ENCODE measurements at regions not wholly inside any gene's neighbourhood (a gene's known extent, or its start where the extent isn't known, plus 50 kb on each side); places are given as distances from the start of the nearest gene placed in this dataset.

DNA sequence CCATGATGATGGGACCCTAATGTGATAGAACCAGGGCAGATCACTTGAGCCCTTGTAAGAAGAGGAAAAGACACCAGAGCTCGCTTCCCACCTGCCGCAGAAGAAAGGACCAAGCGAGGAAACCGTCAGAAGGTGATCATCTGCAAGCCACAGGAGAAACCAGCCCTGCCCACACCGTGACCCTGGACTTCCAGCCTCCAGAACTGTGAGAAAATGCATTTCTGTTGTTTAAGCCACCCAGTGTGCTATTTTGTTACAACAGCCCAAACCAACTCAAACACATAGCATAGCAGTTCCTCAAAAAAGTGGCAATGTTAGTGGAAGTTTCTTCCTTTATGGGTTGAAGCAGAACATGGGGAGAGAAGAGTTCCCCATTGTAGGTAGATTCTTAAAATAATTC, 107.9 kb upstream of the BCL2L14 start:
- H3K4me3 Mint-ChIP-seq (ENCODE audit: unreplicated experiment): no peak overlapping the region
- no peaks in the 10 kb centered on the region for H3K4me1 Mint-ChIP-seq (ENCODE audit: low read depth, unreplicated experiment)
- TF ChIP-seq, protein P1, sequence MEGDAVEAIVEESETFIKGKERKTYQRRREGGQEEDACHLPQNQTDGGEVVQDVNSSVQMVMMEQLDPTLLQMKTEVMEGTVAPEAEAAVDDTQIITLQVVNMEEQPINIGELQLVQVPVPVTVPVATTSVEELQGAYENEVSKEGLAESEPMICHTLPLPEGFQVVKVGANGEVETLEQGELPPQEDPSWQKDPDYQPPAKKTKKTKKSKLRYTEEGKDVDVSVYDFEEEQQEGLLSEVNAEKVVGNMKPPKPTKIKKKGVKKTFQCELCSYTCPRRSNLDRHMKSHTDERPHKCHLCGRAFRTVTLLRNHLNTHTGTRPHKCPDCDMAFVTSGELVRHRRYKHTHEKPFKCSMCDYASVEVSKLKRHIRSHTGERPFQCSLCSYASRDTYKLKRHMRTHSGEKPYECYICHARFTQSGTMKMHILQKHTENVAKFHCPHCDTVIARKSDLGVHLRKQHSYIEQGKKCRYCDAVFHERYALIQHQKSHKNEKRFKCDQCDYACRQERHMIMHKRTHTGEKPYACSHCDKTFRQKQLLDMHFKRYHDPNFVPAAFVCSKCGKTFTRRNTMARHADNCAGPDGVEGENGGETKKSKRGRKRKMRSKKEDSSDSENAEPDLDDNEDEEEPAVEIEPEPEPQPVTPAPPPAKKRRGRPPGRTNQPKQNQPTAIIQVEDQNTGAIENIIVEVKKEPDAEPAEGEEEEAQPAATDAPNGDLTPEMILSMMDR (IDR thresholded peaks at IDR 0.05; ENCODE audit: partially characterized antibody, unreplicated experiment): no peak
- no peak for DNase-seq
- no peak overlapping the region for H3K27ac Mint-ChIP-seq (ENCODE audit: unreplicated experiment)
- H3K27me3 Mint-ChIP-seq (ENCODE audit: unreplicated experiment): peaks cover 2% of the 10 kb centered on the region
- peaks cover 5% of the 10 kb centered on the region for H3K36me3 Mint-ChIP-seq (ENCODE audit: unreplicated experiment)
- peaks cover 2% of the 10 kb centered on the region for H3K9me3 Mint-ChIP-seq (ENCODE audit: unreplicated experiment)

DNA sequence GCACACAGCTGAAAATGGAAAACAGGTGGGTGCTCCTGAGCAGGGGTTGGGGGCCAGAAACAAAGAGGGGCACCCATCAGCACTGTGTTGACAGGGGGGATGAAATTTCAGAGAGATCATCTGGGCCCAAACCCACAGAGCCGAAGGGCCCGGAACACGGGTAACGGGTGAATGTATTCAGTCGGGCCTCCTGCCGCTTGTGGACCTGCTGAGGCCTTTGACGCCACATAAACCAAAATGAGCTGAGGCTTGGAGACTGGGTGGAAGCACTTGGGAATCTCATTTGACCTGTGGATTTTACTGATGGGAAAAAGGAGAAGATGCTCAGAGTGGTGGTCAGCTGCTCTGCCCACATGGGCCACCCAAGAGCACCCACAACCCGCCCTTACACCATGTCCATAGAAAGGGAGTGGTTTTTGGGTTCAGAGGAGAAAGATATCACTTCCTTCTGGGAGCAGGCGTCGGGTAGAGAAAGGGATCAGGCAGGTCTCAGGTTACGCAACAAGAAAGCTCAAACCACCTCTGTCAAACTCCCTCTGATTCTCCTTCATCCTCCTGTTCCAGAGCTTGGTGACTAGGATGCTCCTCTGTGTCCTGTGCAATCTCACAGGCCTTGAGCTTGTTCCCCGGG, 106.8 kb upstream of the BCL2L14 start:
- Mint-ChIP-seq H3K27ac (ENCODE audit: unreplicated experiment) (no peak overlapping the region), H3K4me1 (ENCODE audit: low read depth, unreplicated experiment) (no peaks in the 10 kb centered on the region), H3K36me3 (ENCODE audit: unreplicated experiment) (peaks cover 5% of the 10 kb centered on the region), H3K4me3 (ENCODE audit: unreplicated experiment) (no peak overlapping the region), H3K9me3 (ENCODE audit: unreplicated experiment) (peaks cover 2% of the 10 kb centered on the region), H3K27me3 (ENCODE audit: unreplicated experiment) (no peaks in the 10 kb centered on the region)
- no peak for DNase-seq
- TF ChIP-seq, protein P1 (IDR thresholded peaks at IDR 0.05; ENCODE audit: partially characterized antibody, unreplicated experiment): no peak

DNA sequence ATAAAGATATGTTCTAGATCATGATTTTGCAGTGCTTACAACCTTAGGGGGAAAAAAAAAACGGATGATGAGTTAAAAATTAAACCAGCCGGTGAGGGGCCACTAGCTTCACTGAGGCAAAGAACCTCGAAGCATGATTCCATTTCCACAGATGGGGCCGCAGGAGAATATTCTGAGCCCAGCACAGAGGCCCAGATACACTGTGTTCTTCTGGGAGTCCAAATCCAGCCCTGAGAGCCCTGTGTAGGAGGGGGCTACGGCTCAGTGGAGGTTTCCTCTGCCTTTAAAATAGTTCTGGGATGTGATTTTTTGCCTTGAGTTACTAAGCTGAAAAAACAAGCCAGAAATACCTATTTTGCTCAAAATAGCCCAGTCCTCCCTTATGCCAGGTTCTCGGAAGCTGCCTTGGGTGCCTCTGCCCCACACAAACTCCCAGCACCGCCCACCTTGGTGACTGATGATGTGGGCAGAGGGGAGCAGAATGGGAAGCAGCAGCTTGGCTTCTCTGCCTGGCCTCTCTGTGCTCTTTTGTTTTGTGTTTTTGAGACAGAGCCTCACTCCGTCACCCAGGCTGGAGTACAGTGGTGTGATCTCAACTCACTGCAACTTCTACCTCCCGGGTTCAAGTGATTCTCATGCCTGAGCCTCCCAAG, 105.4 kb upstream of the BCL2L14 start:
- H3K36me3 Mint-ChIP-seq (ENCODE audit: unreplicated experiment): peaks cover 5% of the 10 kb centered on the region
- no peak overlapping the region for H3K27ac Mint-ChIP-seq (ENCODE audit: unreplicated experiment)
- no peaks in the 10 kb centered on the region for H3K27me3 Mint-ChIP-seq (ENCODE audit: unreplicated experiment)
- H3K4me3 Mint-ChIP-seq (ENCODE audit: unreplicated experiment): no peak overlapping the region
- TF ChIP-seq, protein P1 (IDR thresholded peaks at IDR 0.05; ENCODE audit: partially characterized antibody, unreplicated experiment): no peak
- H3K9me3 Mint-ChIP-seq (ENCODE audit: unreplicated experiment): peaks cover 2% of the 10 kb centered on the region
- DNase-seq: no peak
- H3K4me1 Mint-ChIP-seq (ENCODE audit: low read depth, unreplicated experiment): no peaks in the 10 kb centered on the region

DNA sequence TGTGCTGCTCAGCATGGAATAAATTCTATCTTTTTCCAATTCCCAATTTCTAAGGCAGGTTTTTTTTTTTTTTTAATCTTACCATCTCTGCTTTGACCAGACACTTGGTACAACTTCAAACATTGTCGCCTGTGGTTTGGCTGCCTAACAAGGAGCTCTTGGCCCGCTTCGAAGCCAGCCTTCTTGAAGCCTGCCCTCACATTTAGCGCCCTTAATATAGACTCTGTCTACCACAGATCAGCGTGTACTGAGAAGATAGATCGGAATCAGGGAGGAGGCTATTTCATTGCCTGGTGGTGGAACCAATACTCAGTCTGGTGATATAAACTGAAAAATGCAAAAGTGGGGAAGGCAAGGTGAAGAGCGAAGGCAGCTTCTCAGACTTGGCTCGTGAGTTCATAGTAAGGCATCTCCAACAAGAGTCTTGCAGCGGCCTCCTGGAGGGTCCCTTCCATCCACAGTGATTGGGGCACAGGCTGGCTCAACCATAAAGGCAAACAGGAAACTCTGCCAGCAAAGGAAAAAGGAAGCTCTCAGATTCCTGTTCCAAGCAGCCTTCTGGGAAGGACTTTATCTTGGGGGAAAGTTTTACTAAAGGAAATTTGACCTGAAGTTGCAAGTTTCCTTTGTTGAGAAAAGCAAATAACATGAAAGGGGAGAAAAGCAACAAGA, 103.2 kb upstream of the BCL2L14 start:
- Mint-ChIP-seq H3K4me1 (ENCODE audit: low read depth, unreplicated experiment) (no peaks in the 10 kb centered on the region), H3K27ac (ENCODE audit: unreplicated experiment) (no peak overlapping the region), H3K27me3 (ENCODE audit: unreplicated experiment) (no peaks in the 10 kb centered on the region), H3K9me3 (ENCODE audit: unreplicated experiment) (no peaks in the 10 kb centered on the region), H3K36me3 (ENCODE audit: unreplicated experiment) (peaks cover 5% of the 10 kb centered on the region), H3K4me3 (ENCODE audit: unreplicated experiment) (no peak overlapping the region)
- DNase-seq: no peak
- TF ChIP-seq, protein P1 (IDR thresholded peaks at IDR 0.05; ENCODE audit: partially characterized antibody, unreplicated experiment): no peak

DNA sequence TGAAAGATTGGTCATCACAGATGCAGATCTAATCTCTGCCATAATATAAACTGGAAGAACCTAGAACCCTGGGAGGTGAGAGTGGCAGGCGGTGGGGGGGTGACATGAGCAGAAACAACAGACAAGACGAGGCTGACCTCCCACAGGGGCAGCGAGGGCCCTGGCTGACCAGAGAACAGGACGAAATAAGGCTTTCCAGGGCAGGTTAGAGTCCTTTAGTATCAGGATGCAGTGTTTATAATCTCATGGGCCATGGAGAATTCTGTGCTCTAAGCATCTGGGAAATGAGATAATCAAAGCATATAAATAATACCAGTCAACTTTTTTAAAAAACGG, 102.7 kb upstream of the BCL2L14 start:
- no peaks in the 10 kb centered on the region for H3K27me3 Mint-ChIP-seq (ENCODE audit: unreplicated experiment)
- H3K27ac Mint-ChIP-seq (ENCODE audit: unreplicated experiment): no peak overlapping the region
- peaks cover 5% of the 10 kb centered on the region for H3K36me3 Mint-ChIP-seq (ENCODE audit: unreplicated experiment)
- TF ChIP-seq, protein P1 (IDR thresholded peaks at IDR 0.05; ENCODE audit: partially characterized antibody, unreplicated experiment): no peak
- no peaks in the 10 kb centered on the region for H3K4me1 Mint-ChIP-seq (ENCODE audit: low read depth, unreplicated experiment)
- DNase-seq: no peak
- no peaks in the 10 kb centered on the region for H3K9me3 Mint-ChIP-seq (ENCODE audit: unreplicated experiment)
- no peak overlapping the region for H3K4me3 Mint-ChIP-seq (ENCODE audit: unreplicated experiment)

All from glutamatergic neuron (in vitro differentiated cells).